ENCODE measurements at regions not wholly inside any gene's neighbourhood (a gene's known extent, or its start where the extent isn't known, plus 50 kb on each side); places are given as distances from the start of the nearest gene placed in this dataset.

GRCh38 chr4:163863082-163863481, 368.6 kb downstream of the TMA16 start:
- DNase-seq (ENCODE audit: extremely low read depth, low read depth), result no peak

GRCh38 chr4:163865010-163865409, 370.5 kb downstream of the TMA16 start:
- DNase-seq (ENCODE audit: extremely low read depth, low read depth), result no peak

DNA sequence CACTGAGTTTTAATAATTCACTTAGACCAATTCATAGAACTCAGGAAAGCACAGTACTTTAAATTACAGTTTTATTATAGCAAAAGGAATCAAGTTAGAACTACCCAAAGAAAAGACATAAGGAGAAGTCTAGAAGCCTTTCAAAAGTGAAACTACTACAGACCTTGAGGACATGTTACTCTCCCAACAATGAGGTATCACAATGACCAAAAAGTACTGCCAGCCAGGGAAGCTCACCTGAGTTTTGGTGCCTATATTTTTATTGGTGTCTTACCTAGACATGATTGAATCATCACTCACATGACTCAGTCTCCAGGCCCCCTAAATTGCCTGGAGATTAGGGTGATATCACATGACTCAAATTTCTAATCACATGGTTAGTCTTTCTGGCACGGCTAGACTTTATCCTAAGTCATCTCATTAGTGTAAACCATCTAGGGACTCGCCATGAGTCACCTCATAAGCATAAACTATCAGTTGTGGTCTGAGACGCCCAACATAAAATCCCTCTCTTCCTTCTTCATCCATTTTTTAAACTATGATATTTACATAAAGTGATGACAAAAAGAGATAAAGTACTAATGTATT, 372.3 kb downstream of the TMA16 start:
- no peak for DNase-seq (ENCODE audit: extremely low read depth, low read depth)

GRCh38 chr4:163868445-163868844, 374.0 kb downstream of the TMA16 start:
- no peak for DNase-seq (ENCODE audit: extremely low read depth, low read depth)

- no peak for DNase-seq (ENCODE audit: extremely low read depth, low read depth)
Observed at GRCh38 chr4:163871078-163871477, 376.6 kb downstream of the TMA16 start.

- no peak for DNase-seq (ENCODE audit: extremely low read depth, low read depth)
Observed at GRCh38 chr4:163875327-163875726, 380.8 kb downstream of the TMA16 start.

GRCh38 chr4:163878336-163879121, 384.0 kb downstream of the TMA16 start:
- no peak for DNase-seq (ENCODE audit: extremely low read depth, low read depth)

DNA sequence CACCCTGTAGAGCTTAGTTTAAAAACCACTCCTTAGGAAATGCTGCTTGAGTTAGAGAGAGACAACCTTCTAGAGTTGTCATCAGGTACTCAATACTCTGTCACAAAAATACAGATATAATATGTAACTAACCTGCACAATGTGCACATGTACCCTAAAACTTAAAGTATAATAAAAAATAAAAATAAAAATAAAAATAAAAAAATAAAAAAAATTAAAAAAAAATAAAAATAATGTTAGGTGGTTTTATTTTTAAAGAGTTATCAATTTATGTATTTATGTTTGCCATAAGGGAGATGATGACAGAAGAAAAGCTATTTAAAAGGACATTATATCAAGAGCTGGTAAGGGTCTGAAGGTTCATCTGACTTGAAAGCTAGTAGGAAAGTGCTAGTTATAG, 397.9 kb downstream of the TMA16 start:
- no peak for DNase-seq (ENCODE audit: extremely low read depth, low read depth)

- DNase-seq (ENCODE audit: extremely low read depth, low read depth), result no peak
Observed at GRCh38 chr4:163895378-163896005, 401.0 kb downstream of the TMA16 start.

DNA sequence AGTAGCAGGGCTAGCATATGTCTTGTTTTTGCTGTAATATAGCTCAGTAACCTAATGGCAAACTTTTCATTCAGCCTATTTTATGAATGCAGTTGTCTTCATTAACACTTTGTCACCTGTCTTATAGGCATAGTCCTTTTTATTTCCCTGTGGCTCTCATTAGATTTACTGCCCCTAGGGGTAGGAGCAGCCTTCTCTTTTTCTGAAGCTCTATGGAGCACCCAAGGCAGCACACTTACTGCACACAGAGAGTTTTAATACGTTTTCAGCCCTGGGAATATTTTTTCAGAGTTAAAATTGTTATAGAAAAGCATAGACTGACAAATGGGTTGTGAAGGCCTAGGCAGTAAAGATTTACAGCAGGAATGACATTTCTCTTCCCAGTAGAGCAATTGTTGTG, 406.8 kb downstream of the TMA16 start:
- no peak for DNase-seq (ENCODE audit: extremely low read depth, low read depth)

GRCh38 chr4:163902417-163902816, 407.9 kb downstream of the TMA16 start:
- no peak for DNase-seq (ENCODE audit: extremely low read depth, low read depth)

GRCh38 chr4:163911891-163912290, 417.4 kb downstream of the TMA16 start:
- no peak for DNase-seq (ENCODE audit: extremely low read depth, low read depth)

DNA sequence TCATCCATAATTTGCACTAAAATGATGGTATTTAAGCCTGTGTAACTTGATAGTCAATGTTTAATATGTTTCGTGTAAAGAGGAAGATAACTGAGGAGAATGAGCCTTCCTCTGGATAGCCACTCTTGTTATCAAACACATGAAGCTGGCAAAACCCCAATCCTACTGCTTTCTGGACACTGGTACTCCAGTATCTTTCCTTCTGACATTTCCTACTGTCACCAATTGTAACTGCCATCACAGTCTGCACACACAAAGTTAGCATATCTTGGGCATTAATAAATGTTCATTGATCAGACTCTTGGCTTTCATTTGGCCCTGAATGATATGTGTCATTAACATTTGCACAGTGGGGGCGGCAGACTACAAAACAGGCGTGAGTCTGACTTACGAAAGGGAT, 419.1 kb downstream of the TMA16 start:
- DNase-seq (ENCODE audit: extremely low read depth, low read depth), result no peak

- DNase-seq (ENCODE audit: extremely low read depth, low read depth), result no peak
Observed at GRCh38 chr4:163915896-163916295, 421.4 kb downstream of the TMA16 start.

DNA sequence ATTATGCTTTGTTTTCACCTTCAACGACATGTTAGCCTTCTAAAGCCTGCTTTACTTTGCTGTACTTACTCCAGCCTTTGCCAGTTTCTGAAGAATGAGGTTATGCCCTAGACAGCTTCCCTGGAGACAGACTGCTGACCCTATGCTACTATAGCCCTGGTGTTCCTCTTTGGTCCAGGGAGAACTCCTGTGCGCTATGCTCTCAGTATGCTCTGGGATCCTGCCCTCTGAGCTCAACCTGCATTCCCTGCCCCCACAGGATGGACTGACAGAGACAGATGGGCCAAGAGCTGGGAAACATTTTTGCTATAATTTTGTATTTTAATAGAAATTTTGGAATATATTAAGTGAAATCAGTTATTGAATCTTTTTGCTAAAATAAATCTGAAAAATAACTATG, 425.9 kb downstream of the TMA16 start:
- DNase-seq (ENCODE audit: extremely low read depth, low read depth), result no peak

- DNase-seq (ENCODE audit: extremely low read depth, low read depth), result no peak
Observed at GRCh38 chr4:163922302-163922701, 427.8 kb downstream of the TMA16 start.

DNA sequence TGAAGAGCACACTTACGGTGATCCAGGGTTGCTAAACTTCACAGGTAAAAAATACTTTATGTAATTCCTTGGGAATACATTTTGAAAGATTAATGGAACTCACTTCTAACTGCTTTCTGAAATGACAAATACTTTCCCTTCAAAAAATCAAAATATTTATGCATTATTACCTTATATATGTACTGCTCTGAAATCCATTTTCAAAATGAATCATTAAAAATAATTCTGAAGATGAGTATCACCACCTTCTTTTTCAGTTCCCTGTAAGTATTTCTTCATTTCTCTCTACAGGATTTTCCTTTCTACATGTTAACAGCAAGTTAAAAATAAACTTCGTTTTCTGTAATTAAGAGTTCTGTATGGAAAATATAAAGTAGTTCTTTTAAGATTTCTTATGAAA, 428.6 kb downstream of the TMA16 start:
- DNase-seq (ENCODE audit: extremely low read depth, low read depth), result no peak

DNA sequence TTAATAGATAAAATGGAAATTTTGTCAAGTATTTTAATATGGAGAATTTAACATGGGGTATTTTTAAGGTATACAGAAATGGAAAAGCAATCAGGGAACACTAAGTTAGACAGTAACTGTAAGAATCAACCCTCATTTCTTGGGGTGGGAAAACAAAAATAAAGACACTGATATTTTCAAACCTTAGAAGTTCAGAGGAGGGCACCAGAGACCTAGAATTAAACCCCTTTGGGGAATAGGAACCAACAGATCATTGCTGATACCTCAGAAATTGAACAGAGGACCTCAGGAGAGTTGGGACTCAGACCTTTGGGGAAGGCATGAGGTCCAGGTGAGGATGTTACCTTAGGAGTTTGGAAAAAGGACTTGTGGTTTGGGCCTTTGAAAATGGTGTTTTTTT, 435.6 kb downstream of the TMA16 start:
- DNase-seq (ENCODE audit: extremely low read depth, low read depth), result no peak

DNA sequence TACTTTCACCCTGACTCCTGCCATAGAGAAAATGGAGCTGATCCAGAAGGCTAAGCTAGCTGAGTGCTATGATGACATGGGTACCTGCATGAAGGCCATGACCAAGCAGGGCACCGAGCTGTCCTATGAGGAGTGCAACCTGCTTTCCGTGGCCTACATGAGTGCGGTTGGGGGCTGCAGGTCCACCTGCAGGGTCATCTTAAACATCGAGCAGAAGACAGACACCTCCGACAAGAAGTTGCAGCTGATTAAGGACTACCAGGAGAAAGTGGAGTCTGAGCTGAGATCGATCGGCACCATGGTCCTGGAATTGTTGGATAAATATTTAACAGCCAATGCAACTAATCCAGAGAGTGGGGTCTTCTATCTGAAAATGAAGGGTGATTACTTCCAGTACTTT, 438.0 kb downstream of the TMA16 start:
- DNase-seq (ENCODE audit: extremely low read depth, low read depth), result no peak

DNA sequence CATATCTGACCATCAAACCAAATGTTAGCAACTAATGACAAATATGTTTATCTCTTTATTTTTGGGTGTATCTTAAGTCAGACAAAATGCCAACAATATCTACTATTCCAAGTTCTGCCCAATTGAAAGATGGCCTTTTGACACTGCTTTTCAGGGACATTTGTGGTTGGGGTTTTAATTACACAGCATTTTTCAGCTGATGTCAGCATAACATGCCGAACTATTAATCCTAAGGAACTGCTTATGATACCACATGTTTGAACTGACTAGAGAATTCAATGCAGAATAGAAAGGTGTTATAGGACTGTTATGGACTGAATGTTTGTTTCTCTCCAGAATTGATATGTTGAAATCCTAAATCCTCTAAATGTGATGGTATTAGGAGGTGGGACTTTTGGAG, 445.1 kb downstream of the TMA16 start:
- no peak for DNase-seq (ENCODE audit: extremely low read depth, low read depth)

GRCh38 chr4:163941221-163941905, 446.9 kb downstream of the TMA16 start:
- no peak for DNase-seq (ENCODE audit: extremely low read depth, low read depth)

Data from NCI-H460 (cell line).